Lung (tissue), 11 donors: ENCODE measurements at regions not wholly inside any gene's neighbourhood (a gene's known extent, or its start where the extent isn't known, plus 50 kb on each side); places are given as distances from the start of the nearest gene placed in this dataset.
"Not testable (repeated sequence)": the region's sequence is repeated elsewhere in the genome, so short reads cannot be mapped to it uniquely, and the experiment has no call there.

Experiments
- ATAC-seq: fragments of 200-7000 bp; cut with Tn5 transposase; one replicate; pipeline ENCODE4 v1.9.1; 2020; ENCODE audit warnings: moderate number of reproducible peaks; ENCODE audit not compliant: insufficient read depth, low FRiP score
- DNase-seq, 3 donors: peaks; one replicate each; pipeline ENCODE4 v3.0.0-alpha.2; 2013 to 2017
- H3K27ac ChIP-seq, 2 donors: one replicate each; pipeline ENCODE4 v1.5.1; 2013; ENCODE audit warnings: mild to moderate bottlenecking in 2 of 2, moderate library complexity in 2 of 2, control low read depth in 1 of 2, inconsistent platforms in 1 of 2, low read depth in 1 of 2, low read length in 1 of 2
- H3K27me3 ChIP-seq, 3 donors: one replicate each; pipeline ENCODE4 v1.5.1; 2013; ENCODE audit warnings: low read length in 2 of 3; ENCODE audit not compliant: control insufficient read depth in 3 of 3, insufficient read depth in 3 of 3
- H3K36me3 ChIP-seq, 4 donors: one replicate each; pipeline ENCODE4 v1.5.1; 2013; ENCODE audit warnings: low read length in 4 of 4, mild to moderate bottlenecking in 1 of 4, moderate library complexity in 1 of 4; ENCODE audit not compliant: control insufficient read depth in 4 of 4, insufficient read depth in 4 of 4
- H3K4me1 ChIP-seq, 5 donors: one replicate each; pipeline ENCODE4 v1.5.1; 2013; ENCODE audit warnings: low read length in 5 of 5, mild to moderate bottlenecking in 2 of 5, moderate library complexity in 1 of 5; ENCODE audit not compliant: control insufficient read depth in 5 of 5, insufficient read depth in 5 of 5
- H3K4me3 ChIP-seq: one replicate; pipeline ENCODE4 v1.5.1; 2013; ENCODE audit warnings: mild to moderate bottlenecking, control low read depth, moderate library complexity
- H3K9ac ChIP-seq, 2 donors: one replicate each; pipeline ENCODE4 v1.5.1; 2013; ENCODE audit warnings: low read length in 2 of 2, control low read depth in 1 of 2; ENCODE audit not compliant: insufficient read depth in 1 of 2
- H3K9me3 ChIP-seq, 4 donors: one replicate each; pipeline ENCODE4 v1.5.1; 2013; ENCODE audit warnings: low read length in 3 of 4, mild to moderate bottlenecking in 1 of 4, moderate library complexity in 1 of 4; ENCODE audit not compliant: control insufficient read depth in 4 of 4, insufficient read depth in 3 of 4
- CTCF ChIP-seq: IDR thresholded peaks from 2 replicates; pipeline ENCODE4 v1.5.1; 2012; ENCODE audit warnings: mild to moderate bottlenecking; ENCODE audit errors: control extremely low read depth, extremely low read depth
- WGBS, 2 donors: extraction: QIAGEN DNeasy Blood & Tissue Kit; methylation state at CpG; one replicate each; pipeline ENCODE4 v1.1.7; 2013; 5-methylcytosine and 5-hydroxymethylcytosine counted together
- donor health status: control.
- donor health status: control.
- donor health status: Bipolar disorder and iron deficiency.
- donor health status: healthy.
- donor health status: DM: yes; HTN: yes; CAD: no.

- WGBS, 2 donors: 78 to 82% methylated on average over 15 of the region's 15 CpGs
- no peaks in the 10 kb centered on the region for H3K4me1 ChIP-seq
- H3K27me3 ChIP-seq: no peaks in the 10 kb centered on the region
- no peak overlapping the region for H3K27ac ChIP-seq
- DNase-seq (no peak), ATAC-seq (no peak)
- H3K9ac ChIP-seq: no peak overlapping the region
- H3K4me3 ChIP-seq: no peak overlapping the region
- no peaks in the 10 kb centered on the region for H3K36me3 ChIP-seq
- peaks cover 0 to 3% (median 0%) of the 10 kb centered on the region in 4 donors for H3K9me3 ChIP-seq
- no peak for TF ChIP-seq CTCF
Observed at GRCh38 chr18:8882632-8883408, 177.5 kb downstream of the MTCL1 start.

- TF ChIP-seq CTCF: no peak
- H3K4me1 ChIP-seq: no peaks in the 10 kb centered on the region
- no peak overlapping the region for H3K9ac ChIP-seq
- WGBS, 2 donors: 96% methylated on average over 1 of the region's 1 CpG
- no peak overlapping the region for H3K27ac ChIP-seq
- no peak overlapping the region for H3K4me3 ChIP-seq
- peaks cover 0 to 3% (median 0%) of the 10 kb centered on the region in 4 donors for H3K9me3 ChIP-seq
- no peaks in the 10 kb centered on the region for H3K36me3 ChIP-seq
- ATAC-seq (no peak), DNase-seq (no peak)
- no peaks in the 10 kb centered on the region for H3K27me3 ChIP-seq
Observed at GRCh38 chr18:8883409-8883668, 178.0 kb downstream of the MTCL1 start.

- H3K9ac ChIP-seq, H3K27me3 ChIP-seq, H3K27ac ChIP-seq, H3K9me3 ChIP-seq, DNase-seq, ATAC-seq, H3K4me1 ChIP-seq, H3K4me3 ChIP-seq, H3K36me3 ChIP-seq: not testable (repeated sequence)
- 89 to 94% methylated on average over 2 of the region's 2 CpGs for WGBS, 2 donors
Observed at GRCh38 chr18:8887877-8888276, 182.5 kb downstream of the MTCL1 start.

- Histone ChIP-seq H3K27ac (no peak overlapping the region), H3K27me3 (no peaks in the 10 kb centered on the region), H3K4me1 (no peaks in the 10 kb centered on the region), H3K9me3 (no peaks in the 10 kb centered on the region), H3K9ac (no peak overlapping the region), H3K36me3 (no peaks in the 10 kb centered on the region), H3K4me3 (no peak overlapping the region)
- no peak for ATAC-seq
- DNase-seq: no peak
- TF ChIP-seq CTCF: no peak
- 81 to 87% methylated on average over 2 of the region's 2 CpGs for WGBS, 2 donors
Observed at GRCh38 chr18:8889489-8889888, 184.1 kb downstream of the MTCL1 start.

GRCh38 chr18:8890503-8890902 is 185.1 kb downstream of the MTCL1 start:
- ATAC-seq, H3K36me3 ChIP-seq, DNase-seq, H3K27me3 ChIP-seq, H3K9ac ChIP-seq, H3K27ac ChIP-seq, H3K4me3 ChIP-seq, H3K4me1 ChIP-seq, H3K9me3 ChIP-seq: not testable (repeated sequence)
- 67 to 80% methylated on average over 3 of the region's 3 CpGs for WGBS, 2 donors
